ENCODE measurements at regions not wholly inside any gene's neighbourhood (a gene's known extent, or its start where the extent isn't known, plus 50 kb on each side); places are given as distances from the start of the nearest gene placed in this dataset.
"Not testable (repeated sequence)": the region's sequence is repeated elsewhere in the genome, so short reads cannot be mapped to it uniquely, and the experiment has no call there.

DNA sequence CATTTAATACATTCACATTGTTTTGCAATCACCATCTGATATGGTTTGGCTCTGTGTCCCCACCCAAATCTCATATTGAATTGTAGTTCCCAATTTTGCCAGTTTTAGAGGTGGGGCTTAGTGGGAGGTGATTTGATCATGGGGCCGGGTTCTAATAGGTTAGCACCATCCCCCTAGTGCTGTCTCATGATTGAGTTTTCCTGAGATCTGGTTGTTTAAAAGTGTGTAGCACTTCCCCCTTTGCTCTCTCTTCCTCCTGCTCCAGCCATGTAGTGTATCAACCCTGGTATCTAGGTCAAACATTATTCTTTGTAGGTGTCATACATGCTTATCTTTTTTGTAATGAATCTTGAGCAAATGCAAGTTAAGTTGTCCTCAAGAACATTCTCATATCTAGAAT lies 83.3 kb upstream of the KIT start:
- DNase-seq (ENCODE audit: low read depth), result no peak

DNA sequence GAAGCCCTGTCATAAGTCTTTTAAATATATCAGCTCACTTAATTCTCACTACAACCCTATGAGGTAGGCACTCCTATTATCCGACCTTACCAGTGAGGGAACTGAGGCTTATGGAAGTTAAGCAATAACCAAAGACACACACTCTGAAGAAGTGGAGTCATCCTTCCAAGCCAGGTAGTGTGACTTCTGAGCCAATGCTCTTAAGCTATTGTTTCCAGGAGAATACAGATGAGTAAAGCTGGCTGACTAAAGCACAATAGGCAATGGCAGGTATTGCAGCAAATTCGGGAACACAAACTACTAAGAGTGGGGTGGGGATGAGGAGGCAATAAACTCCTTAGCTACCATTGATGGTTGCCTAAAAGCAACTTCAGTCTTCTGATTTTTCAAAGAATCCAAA lies 81.8 kb upstream of the KIT start:
- no peak for DNase-seq (ENCODE audit: low read depth)

DNA sequence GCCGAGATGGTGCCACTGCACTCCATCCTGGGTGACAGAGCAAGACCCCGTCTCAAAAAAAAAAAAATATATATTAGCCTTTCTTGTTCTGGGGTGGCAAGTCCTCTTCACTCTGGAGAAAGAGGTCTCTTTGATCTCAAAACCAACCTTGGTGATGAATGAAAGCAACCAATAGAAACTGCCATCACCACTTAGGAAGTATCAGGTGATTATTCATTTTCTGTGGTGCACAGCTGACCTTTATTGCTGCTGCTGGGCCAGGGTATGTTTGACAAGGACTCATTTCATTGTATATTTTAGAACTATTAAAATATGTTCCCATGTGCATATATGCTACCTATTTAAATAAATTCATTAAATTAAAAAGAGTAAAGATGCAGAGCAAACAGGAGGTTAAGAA lies 76.0 kb upstream of the KIT start:
- no peak for DNase-seq (ENCODE audit: low read depth)

DNA sequence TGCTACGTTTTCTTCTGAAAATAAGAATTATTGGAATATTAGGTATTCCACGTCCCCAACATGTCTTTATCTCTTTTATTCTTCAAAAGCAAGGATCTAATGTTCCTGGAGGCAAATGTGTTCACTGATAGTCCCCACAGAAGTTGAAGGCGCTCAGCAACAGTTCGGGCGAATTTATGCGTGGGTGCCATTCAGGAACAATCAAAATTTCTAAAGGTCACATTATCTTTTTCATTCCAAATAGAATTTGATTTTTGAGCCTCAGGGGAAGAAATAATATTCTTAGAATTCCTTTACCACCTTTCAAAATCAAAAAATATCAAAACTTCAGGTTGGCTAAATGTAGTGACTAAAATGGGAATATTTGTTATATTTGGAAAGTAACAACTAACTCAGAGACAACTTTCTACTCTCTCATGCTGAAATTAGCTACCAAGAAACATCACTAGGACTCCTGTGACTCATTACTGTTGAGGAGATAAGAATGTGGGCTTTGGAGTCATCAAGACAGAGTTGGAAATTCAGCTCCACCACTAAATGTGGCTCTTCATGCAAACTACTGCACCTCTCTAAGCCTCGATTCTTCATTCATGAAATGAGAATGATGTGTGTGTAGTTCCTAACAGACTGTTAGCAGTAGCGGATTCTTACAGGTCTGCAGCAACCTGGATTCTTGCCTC lies 72.3 kb upstream of the KIT start:
- DNase-seq (ENCODE audit: low read depth), result peak; percentile 5

DNA sequence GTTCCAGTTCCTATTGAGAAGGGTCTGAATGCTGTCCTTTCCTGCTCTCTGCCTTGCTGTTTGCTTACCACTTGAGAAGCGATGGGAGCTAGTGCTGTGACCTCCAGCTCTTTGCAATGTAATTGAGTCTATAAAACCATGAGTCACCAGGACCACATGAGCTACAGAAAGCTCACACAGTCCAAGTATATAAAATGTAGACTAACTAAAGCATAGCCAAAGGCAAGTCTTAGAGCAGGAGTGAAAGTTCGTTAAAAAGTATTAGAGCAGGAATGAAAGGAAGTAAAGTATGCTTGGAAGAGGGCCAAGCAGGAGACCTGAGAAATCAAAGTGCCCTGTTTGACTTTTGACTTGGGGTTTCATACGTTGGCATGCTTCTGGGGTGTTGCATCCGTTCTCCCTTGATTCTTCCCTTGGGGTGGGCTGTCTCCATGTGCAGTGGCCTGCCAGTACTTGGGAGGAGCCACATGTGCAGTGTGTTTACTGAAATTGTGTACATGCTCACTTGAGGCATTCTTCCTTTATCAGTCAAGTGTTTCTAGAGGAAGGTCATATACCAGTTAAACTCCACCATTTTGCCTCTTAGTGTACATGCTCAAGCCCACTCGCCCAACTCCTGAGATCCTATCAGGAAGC lies 71.3 kb upstream of the KIT start:
- DNase-seq (ENCODE audit: low read depth), result peak; percentile 9

DNA sequence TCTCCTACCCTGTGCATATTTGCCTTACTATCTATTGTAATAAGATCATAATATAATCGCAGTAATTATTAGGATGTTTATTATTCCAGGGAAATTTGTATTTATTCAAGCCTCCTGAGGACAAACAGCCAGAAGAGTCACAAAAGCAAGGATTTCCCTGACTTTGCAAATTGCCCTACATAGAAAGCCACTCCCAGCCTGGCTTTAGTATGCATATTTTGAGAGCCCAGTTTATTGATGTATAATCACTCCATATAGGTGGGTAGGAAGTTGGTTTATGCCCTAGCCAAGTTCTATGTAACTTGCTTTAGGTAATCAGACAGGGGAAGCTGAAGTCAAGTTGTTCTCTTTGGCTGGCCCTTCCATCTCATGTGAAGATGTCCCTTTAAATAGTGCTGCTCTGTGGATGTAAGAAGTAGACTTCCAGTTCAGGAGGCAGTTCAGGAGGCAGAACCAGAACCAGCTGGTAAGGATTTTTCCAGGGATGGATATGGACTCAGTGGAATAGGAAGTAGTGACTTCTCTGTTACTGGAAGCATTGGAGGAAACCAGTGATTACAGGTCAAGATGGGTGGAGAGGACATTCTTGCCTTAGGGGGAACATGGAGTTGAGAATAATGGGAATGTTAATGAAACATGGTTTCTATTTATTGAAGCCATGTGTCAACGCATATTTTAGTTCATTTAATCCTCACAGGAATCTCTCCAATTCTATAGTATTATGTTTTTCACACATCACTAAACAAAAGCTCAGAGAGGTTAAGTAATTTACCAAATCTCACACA lies 70.5 kb upstream of the KIT start:
- no peak for DNase-seq (ENCODE audit: low read depth)

DNA sequence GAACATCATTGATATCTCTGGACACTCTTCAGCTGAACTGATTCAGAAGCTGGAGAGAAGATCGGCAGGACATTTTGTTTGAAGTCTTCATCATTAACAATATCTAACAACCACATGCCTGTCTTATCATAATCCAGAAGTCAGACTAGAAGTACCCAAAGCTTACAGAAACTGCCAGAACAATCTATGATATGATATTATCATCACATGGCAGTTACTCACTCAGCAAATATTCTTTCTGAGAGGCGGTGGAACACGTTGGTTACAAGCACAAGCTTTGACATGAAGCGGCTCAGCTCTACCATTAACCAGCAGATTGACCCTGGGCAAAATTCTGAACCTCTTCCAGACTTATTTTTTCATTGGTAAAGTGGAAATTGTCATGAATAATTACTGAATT lies 69.4 kb upstream of the KIT start:
- no peak for DNase-seq (ENCODE audit: low read depth)

DNA sequence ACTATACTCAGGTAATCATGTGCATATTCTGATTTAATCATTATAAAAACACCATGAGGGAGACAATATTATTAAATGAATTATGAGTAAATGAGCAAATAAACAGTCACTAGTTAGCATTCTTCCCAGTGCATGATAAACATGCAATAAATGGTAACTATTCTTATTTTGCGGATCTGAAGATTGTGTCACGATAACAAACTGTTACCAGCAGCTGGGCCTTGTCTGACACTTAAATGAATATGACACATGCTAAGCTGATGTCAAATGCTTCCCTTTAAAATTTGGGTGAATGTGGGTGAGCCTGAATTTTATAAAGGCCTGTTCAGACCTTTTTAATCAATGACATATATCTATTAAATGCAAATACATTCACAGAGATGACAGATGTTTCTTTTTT lies 68.2 kb upstream of the KIT start:
- DNase-seq (ENCODE audit: low read depth), result no peak

DNA sequence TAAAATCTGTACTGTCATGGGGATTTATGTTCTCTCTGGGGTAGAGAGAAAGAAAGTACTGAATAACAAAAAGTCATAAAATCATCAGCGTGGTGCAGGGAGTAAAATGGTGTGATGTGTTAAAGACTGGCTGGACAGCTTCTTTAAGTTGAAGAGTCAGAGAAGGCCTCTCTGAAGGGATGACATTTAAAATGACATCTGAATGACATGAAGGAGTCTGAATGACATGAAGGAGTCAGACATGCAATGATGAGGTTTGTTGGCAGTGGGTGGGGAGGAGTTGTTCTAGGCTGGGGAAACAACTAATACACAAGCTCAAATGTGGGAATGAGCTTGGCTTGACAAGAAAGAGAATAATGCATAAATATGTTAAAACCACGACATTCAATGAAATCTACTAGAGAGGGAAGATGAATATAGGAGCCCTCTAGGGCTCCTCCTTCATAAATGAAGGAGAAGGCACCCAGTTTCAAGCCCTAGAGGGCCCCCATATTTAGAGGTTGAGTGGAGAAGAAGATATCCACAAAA lies 63.9 kb upstream of the KIT start:
- no peak for DNase-seq (ENCODE audit: low read depth)

DNA sequence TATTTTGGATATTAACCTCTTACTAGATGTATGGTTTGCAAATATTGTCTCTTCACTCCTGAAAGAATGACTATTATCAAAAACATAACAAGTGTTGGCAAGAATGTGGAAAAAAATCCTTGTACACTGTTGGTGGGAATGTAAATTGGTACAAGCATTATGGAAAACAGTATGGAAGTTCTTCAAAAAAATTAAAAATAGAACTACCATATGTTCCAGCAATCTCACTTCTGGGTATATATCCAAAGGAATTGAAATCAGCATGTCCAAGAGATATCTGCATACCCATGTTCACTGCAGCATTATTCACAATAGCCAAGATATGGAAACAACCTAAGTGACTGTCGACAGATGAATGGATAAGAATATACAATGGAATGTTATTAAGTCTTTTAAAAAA lies 61.6 kb upstream of the KIT start:
- no peak for DNase-seq (ENCODE audit: low read depth)

DNA sequence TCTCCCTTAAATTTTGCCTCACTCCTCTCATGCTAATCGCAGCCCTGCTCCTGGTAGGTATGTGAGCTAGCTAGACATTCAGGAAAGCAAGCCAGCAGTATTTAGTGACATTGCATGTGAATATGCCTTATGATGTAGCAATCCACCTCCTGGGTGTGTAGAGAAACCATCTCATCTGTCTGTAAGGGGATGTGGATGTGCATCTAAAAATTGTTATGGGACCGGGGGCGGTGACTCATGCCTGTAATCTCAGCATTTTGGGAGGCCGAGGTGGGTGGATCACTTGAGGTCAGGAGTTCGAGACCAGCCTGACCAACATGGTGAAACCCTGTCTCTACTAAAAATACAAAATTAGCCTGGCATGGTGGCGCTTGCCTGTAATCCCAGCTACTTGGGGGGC lies 60.1 kb upstream of the KIT start:
- DNase-seq (ENCODE audit: low read depth), result not testable (repeated sequence)

DNA sequence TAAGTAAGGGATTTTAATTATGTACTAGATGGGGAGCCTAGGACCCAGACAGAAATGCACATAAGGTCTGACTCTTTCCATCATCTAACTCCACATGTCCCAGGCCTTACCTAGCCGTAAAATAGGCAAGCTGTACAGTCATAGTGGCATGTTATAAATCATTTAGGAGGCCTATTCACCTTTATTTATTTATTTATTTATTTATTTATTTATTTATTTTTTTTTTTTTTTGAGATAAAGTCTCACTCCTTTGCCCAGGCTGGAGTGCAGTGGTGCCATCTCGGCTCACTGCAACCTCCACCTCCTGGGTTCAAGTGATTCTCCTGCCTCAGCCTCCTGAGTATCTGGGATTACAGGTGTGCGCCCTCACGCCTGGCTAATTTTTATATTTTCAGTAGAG lies 55.6 kb upstream of the KIT start:
- not testable (repeated sequence) for DNase-seq (ENCODE audit: low read depth)

DNA sequence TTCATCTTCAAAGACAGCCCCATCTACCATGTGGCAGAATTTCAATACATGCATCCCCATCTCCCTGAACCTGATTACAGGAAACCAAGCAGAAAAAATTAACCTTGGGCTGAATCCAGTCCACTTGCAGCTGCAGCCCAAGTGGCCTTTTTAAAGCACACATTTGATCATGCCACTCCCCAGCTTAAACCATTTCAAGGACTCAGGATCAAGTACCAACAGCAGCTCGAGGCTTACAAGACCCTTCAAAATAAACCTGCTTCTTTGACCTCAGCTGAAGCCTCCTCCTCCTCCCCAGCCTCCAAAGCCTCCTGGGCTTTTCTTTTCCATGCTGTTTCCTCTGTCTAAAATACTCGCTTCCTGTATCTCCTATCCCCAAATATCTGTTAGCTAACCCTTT lies 50.7 kb upstream of the KIT start:
- DNase-seq (ENCODE audit: low read depth), result no peak

DNA sequence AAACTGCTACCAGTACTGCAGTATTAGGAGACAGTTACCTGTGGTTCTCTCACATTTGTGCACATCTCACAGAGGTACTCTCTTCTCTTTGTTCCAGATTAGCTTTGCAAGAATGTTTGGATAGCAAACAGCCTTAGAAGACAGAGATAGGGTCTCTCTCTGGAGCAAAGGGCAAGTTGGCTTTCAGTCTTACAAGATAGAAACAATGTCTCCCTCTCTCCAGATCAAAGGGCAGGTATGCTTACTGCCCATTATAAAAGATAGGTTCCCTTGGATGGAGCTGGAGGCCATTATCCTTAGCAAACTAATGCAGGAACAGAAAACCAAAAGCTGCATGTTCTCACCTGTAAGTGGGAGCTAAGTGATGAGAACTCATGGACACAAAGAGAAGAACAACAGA lies 50.2 kb upstream of the KIT start:
- no peak for DNase-seq (ENCODE audit: low read depth)
